Cardiac muscle cell (in vitro differentiated cells and primary cell): ENCODE measurements at regions not wholly inside any gene's neighbourhood (a gene's known extent, or its start where the extent isn't known, plus 50 kb on each side); places are given as distances from the start of the nearest gene placed in this dataset.

Experiments used
- DNase-seq, 2 donors: peaks; one replicate each; pipeline versions ENCODE4 v3.0.0 to v3.0.0-alpha.2; 2010 to 2017; ENCODE audit warnings: low read depth in 1 of 2, low spot score in 1 of 2
- H3K27ac ChIP-seq: fragments of 200-600 bp; sonication (generic); 2 replicates; pipeline ENCODE4 v1.5.1; 2016
- H3K27me3 ChIP-seq: fragments of 200-600 bp; sonication (generic); 2 replicates; pipeline ENCODE4 v1.6.0; 2016; ENCODE audit warnings: control low read depth
- H3K36me3 ChIP-seq: fragments of 200-600 bp; sonication (generic); 2 replicates; pipeline ENCODE4 v1.5.1; 2016; ENCODE audit warnings: control low read depth
- H3K4me1 ChIP-seq: fragments of 200-600 bp; sonication (generic); 2 replicates; pipeline ENCODE4 v1.8.1; 2017; ENCODE audit warnings: low read depth, mild to moderate bottlenecking, mixed run types
- H3K4me3 ChIP-seq: fragments of 200-600 bp; sonication (generic); 2 replicates; pipeline ENCODE4 v1.5.1; 2016; ENCODE audit warnings: mild to moderate bottlenecking
- H3K9me3 ChIP-seq: fragments of 200-600 bp; sonication (generic); 2 replicates; pipeline ENCODE4 v1.5.1; 2017; ENCODE audit warnings: low read depth, mild to moderate bottlenecking, control low read depth
- TF ChIP-seq, protein P1 (sequence below): IDR thresholded peaks from 2 replicates; pipeline ENCODE4 v1.5.1; 2012; ENCODE audit warnings: low read depth, mild to moderate bottlenecking, low read length

DNA sequence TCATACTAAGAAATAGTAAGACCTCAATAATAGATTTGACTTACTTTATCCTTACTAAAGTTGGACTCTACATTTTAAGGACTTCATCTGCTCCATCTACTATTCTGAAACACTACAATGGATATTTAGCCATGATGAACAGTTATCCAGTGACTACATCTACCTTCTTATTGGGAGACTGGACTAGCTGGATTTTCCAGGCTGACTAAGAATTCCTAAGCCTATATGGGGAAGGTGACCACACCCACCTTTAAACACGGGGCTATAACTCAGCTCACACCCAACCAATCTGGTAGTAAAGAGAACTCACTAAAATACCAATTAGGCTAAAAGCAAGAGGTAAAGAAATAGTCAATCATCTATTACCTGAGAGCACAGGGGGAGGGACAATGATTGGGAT lies 1438.4 kb downstream of the TECRL start:
- Histone ChIP-seq H3K9me3 (no peaks in the 10 kb centered on the region), H3K27me3 (no peaks in the 10 kb centered on the region), H3K27ac (no peak overlapping the region), H3K36me3 (no peaks in the 10 kb centered on the region), H3K4me3 (no peak overlapping the region), H3K4me1 (no peaks in the 10 kb centered on the region)
- TF ChIP-seq, protein P1, sequence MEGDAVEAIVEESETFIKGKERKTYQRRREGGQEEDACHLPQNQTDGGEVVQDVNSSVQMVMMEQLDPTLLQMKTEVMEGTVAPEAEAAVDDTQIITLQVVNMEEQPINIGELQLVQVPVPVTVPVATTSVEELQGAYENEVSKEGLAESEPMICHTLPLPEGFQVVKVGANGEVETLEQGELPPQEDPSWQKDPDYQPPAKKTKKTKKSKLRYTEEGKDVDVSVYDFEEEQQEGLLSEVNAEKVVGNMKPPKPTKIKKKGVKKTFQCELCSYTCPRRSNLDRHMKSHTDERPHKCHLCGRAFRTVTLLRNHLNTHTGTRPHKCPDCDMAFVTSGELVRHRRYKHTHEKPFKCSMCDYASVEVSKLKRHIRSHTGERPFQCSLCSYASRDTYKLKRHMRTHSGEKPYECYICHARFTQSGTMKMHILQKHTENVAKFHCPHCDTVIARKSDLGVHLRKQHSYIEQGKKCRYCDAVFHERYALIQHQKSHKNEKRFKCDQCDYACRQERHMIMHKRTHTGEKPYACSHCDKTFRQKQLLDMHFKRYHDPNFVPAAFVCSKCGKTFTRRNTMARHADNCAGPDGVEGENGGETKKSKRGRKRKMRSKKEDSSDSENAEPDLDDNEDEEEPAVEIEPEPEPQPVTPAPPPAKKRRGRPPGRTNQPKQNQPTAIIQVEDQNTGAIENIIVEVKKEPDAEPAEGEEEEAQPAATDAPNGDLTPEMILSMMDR: no peak
- no peak for DNase-seq

GRCh38 chr4:62960415-62960814 lies 1448.8 kb downstream of the TECRL start:
- H3K27ac ChIP-seq: no peak overlapping the region
- no peaks in the 10 kb centered on the region for H3K36me3 ChIP-seq
- TF ChIP-seq, protein P1: no peak
- H3K4me1 ChIP-seq: no peaks in the 10 kb centered on the region
- no peak for DNase-seq
- H3K27me3 ChIP-seq: no peaks in the 10 kb centered on the region
- no peaks in the 10 kb centered on the region for H3K9me3 ChIP-seq
- H3K4me3 ChIP-seq: no peak overlapping the region

DNA sequence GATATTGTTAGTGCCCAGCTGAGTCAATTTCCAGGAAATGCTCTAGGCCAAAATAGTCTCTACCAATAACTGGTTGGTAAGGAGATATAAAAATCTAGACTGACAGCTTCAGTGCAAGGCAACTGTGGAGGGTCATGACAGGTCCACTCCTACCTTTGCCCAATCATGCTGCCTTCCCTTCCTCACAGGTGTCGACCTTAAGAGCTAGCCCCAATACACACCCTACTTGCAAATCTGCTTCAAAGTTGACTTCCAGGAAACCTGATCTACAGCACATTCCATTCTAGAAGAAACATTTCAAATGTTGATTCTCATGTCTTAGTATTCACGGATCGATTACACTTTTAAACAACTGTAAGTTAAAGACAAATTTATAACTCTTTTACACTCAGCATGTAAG lies 1455.5 kb downstream of the TECRL start:
- Histone ChIP-seq H3K27me3 (no peaks in the 10 kb centered on the region), H3K4me1 (peaks cover 4% of the 10 kb centered on the region), H3K9me3 (no peaks in the 10 kb centered on the region), H3K36me3 (no peaks in the 10 kb centered on the region), H3K27ac (no peak overlapping the region), H3K4me3 (no peak overlapping the region)
- TF ChIP-seq, protein P1: no peak
- DNase-seq: no peak

- H3K4me3 ChIP-seq: no peak overlapping the region
- peaks cover 4% of the 10 kb centered on the region for H3K4me1 ChIP-seq
- H3K27me3 ChIP-seq: no peaks in the 10 kb centered on the region
- DNase-seq: peak in 1 of 2 donors; percentile 32
- H3K36me3 ChIP-seq: no peaks in the 10 kb centered on the region
- H3K9me3 ChIP-seq: no peaks in the 10 kb centered on the region
- no peak overlapping the region for H3K27ac ChIP-seq
- TF ChIP-seq, protein P1: no peak
Measured at GRCh38 chr4:62952366-62952765, 1456.9 kb downstream of the TECRL start.

DNA sequence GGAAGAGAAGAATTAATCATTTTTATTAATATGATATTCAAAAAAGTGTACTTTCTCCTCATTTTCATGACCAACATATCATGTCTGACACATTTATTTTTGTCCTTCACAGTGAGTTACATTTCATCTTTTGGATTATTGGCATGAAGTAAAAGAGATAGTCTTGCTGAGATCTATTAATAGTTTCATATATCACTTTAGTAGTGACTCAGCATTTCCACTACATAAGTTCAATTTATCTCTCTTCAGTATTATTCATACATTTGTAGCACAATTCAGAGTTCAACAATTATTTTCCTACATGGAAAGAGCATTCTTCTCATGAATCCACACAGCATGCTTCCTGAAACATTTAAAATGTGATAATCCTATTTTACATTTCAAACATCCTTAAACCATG lies 1461.1 kb downstream of the TECRL start:
- Histone ChIP-seq H3K9me3 (no peaks in the 10 kb centered on the region), H3K27me3 (no peaks in the 10 kb centered on the region), H3K4me1 (peaks cover 4% of the 10 kb centered on the region), H3K36me3 (no peaks in the 10 kb centered on the region), H3K4me3 (no peak overlapping the region), H3K27ac (no peak overlapping the region)
- TF ChIP-seq, protein P1: no peak
- no peak for DNase-seq

- DNase-seq: no peak
- Histone ChIP-seq H3K4me3 (no peak overlapping the region), H3K36me3 (no peaks in the 10 kb centered on the region), H3K9me3 (no peaks in the 10 kb centered on the region), H3K4me1 (no peaks in the 10 kb centered on the region), H3K27me3 (no peaks in the 10 kb centered on the region), H3K27ac (no peak overlapping the region)
- TF ChIP-seq, protein P1: no peak
Measured at GRCh38 chr4:62940229-62940628, 1469.0 kb downstream of the TECRL start.
